NCI-H748 (cell line): ENCODE measurements at regions not wholly inside any gene's neighbourhood (a gene's known extent, or its start where the extent isn't known, plus 50 kb on each side); places are given as distances from the start of the nearest gene placed in this dataset.
"Not testable (repeated sequence)": the region's sequence is repeated elsewhere in the genome, so short reads cannot be mapped to it uniquely, and the experiment has no call there.

Experiments used
- DNase-seq: peaks from one replicate; lab custom pipeline; 2025; ENCODE audit not compliant: unreplicated experiment; lab: John Stamatoyannopoulos, UW

DNA sequence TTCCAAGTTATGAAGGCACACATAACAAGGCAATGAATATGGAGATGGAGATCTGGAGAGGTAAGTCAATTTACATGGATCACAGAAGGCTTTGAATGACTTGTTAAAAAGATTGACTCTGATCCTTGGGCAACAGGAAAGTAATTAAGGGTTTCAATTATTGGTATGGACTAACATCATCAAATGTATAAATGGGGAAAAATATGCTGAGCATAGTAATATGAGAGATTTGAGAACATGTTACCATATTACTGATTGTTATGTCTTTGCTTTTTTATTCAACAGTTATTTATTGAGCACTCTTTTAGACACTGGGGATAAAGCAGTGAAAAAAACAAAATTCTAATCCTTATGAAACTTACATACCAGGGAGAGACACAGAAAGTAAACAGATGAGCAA, 238.5 kb upstream of the ROBO1 start:
- no peak for DNase-seq

- no peak for DNase-seq
Measured at GRCh38 chr3:80000022-80000421, 232.2 kb upstream of the ROBO1 start.

DNA sequence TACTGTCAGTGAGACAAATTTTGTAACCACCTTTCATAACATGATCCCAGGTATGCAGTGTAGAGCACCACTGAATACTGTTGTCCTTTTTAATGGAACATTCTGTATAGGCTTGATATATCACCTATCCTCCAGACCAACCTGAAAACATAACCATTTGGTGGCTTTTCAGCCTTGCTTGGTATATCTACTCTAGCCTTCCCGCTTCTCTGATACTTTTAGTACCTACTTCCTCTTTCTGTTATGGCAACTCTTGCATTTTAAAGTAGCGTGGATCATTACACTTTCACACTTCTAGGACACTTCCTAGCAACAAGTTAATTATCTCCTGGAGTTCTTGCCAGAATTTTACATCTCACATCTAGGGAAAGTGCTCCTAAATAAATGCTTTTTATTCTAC, 226.6 kb upstream of the ROBO1 start:
- DNase-seq: no peak

- peak; percentile 11 for DNase-seq
Measured at GRCh38 chr3:79986338-79986737, 218.5 kb upstream of the ROBO1 start.

GRCh38 chr3:79985816-79986215, 218.0 kb upstream of the ROBO1 start:
- peak; percentile 16 for DNase-seq

- no peak for DNase-seq
Measured at GRCh38 chr3:79983118-79983517, 215.3 kb upstream of the ROBO1 start.

DNA sequence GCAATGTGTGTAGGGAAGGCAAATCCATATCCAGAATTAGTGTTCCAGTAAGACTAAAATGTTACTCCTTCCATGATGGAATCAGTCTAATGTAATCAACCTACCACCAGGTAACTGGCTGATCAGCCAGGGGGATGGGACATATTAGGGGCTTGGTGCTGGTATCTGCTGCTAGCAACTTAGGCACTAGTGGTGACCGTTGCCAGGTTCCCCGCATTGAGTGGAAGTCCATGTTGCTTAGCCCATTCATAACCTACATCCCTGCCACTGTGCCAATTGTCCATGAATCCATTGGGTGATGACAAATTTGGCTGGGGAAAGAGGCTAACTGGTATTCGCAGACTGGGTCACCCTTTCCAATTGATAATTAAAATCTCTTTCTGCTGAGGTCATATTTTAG, 212.2 kb upstream of the ROBO1 start:
- no peak for DNase-seq

- DNase-seq: no peak
Measured at GRCh38 chr3:79976466-79976865, 208.7 kb upstream of the ROBO1 start.

DNA sequence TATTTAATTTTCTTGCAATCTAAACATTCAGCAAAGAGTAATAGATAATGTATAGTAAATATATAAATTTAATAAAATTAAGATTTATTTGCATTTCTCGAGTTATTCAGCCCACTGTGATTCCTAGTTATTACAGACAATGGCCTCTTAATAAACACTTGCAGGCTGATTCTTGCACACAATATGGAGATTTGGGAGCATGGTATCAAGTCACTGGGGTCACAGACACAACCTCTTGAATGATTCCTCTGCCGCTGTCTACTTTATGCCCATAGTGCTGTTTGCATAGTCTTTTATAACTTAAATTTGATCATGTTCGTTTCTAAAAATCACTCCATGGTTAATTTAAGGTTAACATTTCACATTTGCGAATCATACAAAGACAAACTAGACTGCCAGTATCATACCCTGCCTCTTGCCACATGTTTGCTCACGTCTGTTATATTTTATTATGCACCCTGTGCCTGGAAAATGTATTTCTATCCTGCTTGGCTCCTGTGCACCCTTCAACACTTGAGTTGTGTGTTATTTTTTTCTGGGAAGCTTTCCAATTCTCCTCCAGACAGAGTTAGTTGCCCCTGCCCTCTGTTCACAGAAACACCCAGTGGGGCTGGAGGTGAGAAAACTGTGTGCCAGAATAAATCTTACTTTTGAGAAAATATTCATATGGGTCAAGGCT, 206.3 kb upstream of the ROBO1 start:
- DNase-seq: no peak

DNA sequence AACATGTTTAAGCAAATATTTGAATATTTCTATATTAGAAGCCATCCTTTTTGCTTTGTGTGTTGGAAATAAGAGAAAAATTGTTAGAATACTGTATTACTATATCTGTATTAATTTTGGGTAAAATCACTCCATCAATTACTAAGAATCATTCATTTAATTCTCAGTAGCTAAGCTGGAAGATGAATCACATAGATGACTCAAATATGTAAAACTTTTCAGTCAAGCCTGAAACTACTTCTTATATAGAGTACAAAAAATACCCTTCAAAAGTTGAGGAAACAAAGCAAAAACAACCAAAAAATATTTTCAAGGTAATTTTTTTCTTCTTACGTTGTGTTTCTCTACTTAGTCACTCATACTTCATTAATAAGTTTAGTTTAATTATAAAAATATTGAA, 205.7 kb upstream of the ROBO1 start:
- DNase-seq: no peak

GRCh38 chr3:79968418-79968817, 200.6 kb upstream of the ROBO1 start:
- no peak for DNase-seq

- no peak for DNase-seq
Measured at GRCh38 chr3:79960594-79960993, 192.8 kb upstream of the ROBO1 start.

DNA sequence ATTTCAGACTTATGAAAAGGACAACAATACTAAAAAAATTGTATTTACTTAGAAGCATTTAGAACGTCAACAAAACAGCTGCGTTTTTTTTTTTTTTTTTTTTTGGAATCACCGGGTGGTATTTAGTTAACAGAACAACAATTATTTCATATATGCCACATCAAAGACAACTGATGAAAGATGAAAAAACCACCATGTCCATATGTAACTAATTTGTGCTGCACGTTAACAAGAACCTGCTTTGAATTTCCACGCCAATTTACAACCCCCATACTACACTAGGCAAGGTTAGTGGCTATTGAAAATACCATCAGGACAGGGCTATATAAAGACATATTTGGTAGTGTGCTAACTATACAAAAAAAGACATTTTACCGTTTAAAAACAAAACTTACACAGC, 189.3 kb upstream of the ROBO1 start:
- no peak for DNase-seq

DNA sequence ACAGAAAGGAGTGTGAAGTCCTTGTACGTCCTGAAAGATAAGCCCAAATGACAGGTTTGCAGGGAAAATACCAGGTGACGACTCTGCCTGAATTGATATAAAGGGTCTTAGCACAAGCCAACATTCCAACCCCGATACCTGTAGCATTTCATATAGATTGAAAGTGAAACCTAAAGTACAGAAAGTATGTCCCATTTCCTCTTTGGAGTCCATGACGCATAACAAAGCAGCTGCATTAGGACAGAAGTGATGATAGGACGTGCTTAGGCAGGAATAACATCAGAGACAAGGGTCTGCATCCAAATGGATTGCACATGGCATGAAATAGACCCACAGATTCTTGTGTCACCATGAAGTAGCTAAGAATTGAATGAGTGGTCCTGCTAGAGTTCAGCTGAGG, 187.0 kb upstream of the ROBO1 start:
- DNase-seq: no peak

GRCh38 chr3:79953591-79954101, 185.8 kb upstream of the ROBO1 start:
- peak; percentile 69 for DNase-seq

- DNase-seq: not testable (repeated sequence)
Measured at GRCh38 chr3:79951426-79951825, 183.6 kb upstream of the ROBO1 start.

- no peak for DNase-seq
Measured at GRCh38 chr3:79947957-79948356, 180.2 kb upstream of the ROBO1 start.

DNA sequence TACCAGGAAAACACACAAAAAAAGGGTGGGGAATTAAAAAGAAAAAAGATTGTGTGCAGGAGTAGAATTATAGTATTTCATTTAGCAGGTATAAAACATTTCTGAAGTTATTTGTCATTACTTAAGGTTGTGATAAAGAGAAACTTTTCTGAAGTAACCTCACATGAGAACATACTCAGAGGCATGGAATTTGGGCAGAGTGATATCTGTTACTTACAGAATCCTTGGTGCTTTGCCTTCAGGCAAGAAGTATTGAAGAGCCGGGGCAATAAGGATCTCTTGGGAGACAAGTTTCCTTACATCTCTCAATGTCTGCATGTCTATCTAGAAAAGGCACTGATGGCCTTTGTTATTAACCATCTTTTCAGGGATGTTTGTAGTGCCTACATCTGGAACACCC, 179.7 kb upstream of the ROBO1 start:
- no peak for DNase-seq

DNA sequence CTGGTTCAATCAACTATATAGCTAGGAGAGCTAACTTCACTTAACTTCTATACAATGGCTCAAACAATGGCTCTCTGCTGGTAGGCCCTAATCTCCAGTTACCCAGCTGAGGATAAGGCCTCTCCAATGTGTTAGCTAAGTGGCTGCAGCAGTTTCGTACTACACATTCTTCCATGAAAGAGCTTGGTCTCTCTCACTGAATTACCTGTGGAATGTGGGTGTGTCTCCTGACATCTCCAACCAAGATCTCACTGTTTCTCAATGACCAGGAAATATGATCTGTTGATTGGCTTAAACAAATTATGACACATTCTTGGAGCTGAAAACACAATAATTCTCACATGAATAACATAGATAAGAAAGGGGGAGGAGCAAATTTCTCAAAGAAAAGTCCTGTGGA, 169.8 kb upstream of the ROBO1 start:
- no peak for DNase-seq

GRCh38 chr3:79930196-79930595, 162.4 kb upstream of the ROBO1 start:
- DNase-seq: no peak

DNA sequence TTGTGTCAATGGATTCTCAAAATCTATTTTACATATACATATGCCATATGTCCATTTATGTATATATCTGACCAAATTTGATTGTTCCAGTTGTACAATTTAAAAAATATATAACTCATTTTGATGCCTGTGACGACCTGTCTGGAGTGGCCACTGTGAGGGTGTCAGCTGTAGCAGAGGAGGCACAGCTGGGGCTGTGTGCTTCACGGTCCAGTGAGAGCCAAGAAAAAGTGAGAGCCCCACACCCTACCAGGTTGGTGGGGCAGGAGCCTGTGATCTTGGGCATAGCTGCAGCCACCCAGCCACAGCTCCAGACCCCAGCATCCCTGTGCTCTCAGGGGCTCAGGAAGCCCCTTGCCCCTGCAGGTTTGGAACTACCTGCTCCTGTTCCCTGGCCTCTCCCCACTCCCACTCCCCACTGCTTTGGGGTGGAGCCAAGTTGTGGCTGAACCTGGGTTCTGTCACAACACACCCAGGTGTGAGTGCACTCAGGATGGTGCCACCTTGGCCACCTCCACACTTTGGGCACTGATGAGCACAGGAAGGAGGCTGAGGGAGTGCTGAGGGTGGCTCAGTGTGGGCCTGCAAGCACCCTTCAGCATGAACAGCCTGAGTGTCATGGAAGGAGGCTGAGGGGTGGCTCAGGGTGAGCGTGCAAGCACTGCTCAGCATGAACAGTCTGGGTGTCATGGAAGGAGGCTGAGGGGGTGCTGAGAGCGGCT, 161.1 kb upstream of the ROBO1 start:
- DNase-seq: no peak

GRCh38 chr3:79926522-79926921, 158.7 kb upstream of the ROBO1 start:
- no peak for DNase-seq

DNA sequence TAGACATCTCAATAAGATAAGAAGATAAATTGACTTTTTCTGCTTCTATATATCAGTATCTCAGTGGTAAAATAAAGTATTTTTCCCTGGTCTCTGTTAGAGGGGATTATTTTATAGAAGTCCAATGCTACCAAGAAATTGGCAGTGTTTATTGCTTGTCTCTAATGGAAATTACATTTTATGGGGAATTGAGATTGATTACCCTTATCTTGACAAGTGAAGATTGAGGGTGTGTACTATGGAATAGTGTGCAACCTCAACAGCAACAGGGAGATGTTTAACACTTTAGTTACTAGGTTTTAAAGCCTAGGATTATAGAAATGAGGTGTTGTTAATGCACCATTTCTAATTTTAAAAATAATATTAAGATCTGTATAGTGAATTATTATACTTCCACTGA, 154.8 kb upstream of the ROBO1 start:
- no peak for DNase-seq
